HUDEP-2 (cell line): ENCODE measurements at regions not wholly inside any gene's neighbourhood (a gene's known extent, or its start where the extent isn't known, plus 50 kb on each side); places are given as distances from the start of the nearest gene placed in this dataset.
"Not testable (repeated sequence)": the region's sequence is repeated elsewhere in the genome, so short reads cannot be mapped to it uniquely, and the experiment has no call there.

ENCODE experiments used
- DNase-seq, 76 experiments: peaks; one replicate each; lab custom pipeline; 2025; ENCODE audit not compliant: unreplicated experiment in 76 of 76; lab: John Stamatoyannopoulos, UW

- DNase-seq, result no peak
These were observed 99.2 kb upstream of the PCBD1 start for GRCh38 chr10:70987396-70988130.

DNA sequence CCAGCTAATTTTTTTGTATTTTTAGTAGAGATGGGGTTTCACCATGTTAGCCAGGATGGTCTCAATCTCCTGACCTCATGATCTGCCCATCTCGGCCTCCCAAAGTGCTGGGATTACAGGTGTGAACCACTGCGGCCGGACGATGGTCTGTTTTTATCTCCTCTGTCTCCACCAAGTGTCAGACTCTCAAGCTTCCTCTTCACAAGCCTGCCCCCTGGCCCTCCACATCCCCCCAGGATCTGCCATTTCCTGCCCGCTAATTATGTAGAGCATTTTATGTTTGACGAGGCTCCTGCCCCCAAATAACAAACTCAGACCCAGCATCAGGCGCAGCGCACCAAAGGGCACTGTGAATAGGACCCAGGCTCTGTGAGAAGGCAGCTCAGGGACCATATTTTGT lies 101.8 kb upstream of the PCBD1 start:
- DNase-seq, result not testable (repeated sequence)

DNA sequence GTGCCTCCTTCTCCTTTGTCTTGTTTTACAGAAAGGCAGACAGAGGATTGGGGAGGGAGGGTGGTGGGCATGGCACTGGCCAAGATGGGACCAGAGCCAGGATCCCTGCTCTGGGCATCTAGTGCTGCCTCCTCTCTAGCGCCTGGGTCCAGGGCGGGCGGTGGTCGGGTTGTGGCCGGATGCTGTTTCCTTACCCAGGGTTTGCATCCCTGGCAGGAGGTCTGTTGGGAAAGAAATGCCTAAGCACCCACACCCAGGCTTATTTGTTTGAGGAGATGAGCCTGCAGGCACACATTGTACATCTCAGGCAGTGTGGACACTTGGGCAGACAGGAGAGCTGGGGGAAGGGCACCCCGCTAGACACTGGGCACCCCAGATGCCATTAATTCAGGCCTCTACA lies 102.3 kb upstream of the PCBD1 start:
- DNase-seq, result no peak

DNA sequence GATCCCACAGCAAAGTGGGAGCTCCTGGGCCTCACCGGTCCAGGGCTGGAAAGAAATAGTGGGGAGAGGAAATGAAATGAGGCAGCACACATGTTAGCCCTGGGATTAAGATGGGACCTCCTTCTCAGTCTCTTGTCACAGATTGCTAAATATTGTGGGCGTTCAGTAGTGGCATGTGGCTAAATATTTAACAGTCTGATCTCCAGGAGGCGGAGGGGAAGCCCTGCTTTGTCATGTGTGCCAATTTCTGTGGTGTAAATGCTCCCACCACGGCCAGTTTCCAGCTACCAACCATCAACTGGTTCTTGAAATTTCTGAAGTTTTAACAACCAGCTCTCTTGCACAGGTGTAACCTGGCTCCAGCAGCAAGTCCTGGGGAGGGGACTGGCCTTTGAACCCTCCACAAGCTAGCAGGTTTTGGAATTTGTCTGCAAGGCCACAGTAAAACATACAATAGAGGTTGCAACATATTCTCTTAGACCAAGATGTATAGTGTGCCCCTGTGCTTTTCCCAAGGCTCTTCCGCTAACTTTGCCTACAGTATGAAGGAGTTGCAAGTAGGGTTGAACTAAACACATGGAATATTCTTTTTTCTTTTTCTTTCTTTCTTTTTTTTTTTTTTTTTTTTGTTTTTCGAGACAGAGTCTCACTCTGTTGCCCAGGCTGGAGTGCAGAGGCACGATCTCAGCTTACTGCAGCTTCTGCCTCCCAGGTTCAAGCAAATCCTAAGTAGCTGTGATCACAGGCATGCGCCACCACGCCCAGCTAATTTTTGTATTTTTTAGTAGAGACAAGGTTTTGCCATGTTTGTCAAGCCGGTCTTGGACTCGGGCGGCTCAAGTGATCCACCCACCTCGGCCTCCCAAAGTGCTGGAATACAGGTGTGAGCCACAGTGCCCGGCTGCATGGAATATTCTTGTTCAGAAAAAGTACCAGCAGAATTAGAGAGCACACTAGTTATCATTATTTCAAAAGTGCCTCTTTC lies 103.1 kb upstream of the PCBD1 start:
- DNase-seq, result no peak

DNA sequence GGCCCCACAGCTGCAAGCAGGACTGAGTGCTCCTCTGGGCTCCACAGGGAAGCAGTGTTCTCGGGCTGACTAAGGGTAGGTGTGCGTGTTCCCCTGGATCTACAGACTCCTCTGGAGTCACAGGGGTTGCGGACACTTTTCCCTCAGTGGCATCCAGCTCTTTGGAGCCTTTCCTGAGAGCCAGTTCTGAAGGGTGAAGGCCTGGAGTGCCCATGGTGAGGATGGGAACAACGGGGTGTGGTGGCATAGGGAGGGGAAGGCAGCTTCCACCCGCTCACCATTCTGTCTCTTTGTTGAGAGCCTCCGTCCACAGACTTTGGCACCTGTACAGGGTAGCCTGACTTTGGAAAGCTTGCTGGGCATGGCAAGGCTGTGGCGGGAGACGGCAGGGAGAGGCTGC lies 104.1 kb upstream of the PCBD1 start:
- no peak for DNase-seq

DNA sequence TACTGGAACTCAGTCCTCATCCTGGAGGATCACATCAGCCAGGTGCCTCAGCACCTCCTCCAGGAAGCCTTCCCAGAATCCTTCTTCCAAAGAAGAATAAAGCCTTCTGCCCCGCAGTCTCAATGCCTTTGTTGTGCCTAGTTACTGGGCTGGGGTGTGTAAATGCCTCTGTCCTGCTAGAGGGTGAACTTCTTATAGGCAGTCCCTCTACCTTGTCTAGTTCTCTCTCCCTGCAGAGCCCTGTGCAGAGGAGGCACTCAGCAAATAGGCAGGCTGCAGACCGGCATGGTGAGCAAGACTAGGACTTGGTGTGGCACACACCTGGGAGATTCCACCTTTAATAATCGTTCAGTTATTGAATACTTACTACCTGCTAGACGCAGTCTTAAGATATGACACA lies 104.7 kb upstream of the PCBD1 start:
- no peak for DNase-seq

GRCh38 chr10:70996549-70996948 lies 108.2 kb upstream of the PCBD1 start:
- DNase-seq, result no peak

GRCh38 chr10:70997236-70997635 lies 108.9 kb upstream of the PCBD1 start:
- no peak for DNase-seq

DNA sequence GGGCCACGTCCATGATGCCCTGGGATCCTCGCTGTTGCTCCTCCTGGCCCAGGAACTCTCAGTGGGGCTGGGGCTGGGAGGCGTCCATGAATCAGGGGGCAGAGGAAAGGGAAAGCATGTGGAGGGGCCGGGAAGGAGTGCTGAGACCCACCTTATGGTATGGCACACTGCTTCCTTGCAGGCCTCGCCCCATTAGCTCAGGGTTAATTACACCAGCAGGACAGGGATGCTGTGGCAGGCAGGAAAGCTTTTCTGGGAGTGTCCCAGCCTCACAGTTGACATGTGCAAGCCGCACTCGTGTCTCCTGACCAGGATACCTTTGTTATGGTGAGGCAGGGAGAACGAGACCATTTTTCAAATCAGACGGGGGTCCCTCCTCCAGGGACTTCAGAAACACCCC lies 109.7 kb upstream of the PCBD1 start:
- no peak for DNase-seq

- DNase-seq, result no peak
These were observed 113.1 kb upstream of the PCBD1 start for GRCh38 chr10:71001470-71001869.

GRCh38 chr10:71004176-71005075 lies 116.1 kb upstream of the PCBD1 start:
- DNase-seq, result no peak

GRCh38 chr10:71005337-71006305 lies 117.3 kb upstream of the PCBD1 start:
- no peak for DNase-seq

DNA sequence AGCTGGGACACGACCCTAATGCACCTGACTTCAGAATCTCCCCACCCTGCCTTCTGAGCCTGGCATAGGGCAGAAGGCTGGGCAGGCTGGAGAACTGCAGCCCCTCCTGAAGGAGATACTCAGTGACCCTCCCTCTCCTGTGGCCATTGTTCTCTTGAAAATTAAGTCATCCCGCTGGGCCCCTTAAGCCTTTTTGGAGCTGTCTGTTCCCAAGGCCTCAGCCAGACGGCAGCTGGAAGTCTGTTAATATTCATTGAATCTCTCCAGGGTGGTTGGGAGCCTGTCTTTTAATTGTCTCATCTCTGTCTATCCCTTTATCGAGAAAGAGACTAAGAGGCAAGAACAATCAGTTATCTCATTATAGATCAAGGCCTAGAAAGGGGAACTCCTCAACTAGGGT lies 118.1 kb upstream of the PCBD1 start:
- no peak for DNase-seq

GRCh38 chr10:71007516-71007915 lies 119.2 kb upstream of the PCBD1 start:
- DNase-seq, result no peak

GRCh38 chr10:71008150-71008549 lies 119.8 kb upstream of the PCBD1 start:
- no peak for DNase-seq

DNA sequence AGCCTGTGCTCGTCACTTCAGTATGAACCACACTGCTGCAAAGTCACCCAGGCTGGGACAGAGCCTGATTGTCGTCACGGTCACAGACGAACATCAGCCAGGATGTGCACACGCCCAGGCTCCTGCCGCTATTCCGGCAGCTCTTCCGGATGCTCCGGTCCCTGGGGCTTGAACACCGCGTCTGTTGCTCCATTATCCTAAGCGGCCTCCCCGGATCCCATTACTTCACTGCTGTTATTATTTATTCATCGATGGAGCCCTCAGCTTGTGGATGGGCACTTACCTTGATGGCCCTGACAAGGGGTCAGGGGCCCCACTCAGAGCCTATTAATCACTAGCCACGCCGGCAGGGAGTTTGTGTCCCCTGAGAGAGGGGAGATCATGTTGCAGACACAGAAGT lies 120.8 kb upstream of the PCBD1 start:
- DNase-seq, result no peak

GRCh38 chr10:71010730-71011129 lies 122.4 kb upstream of the PCBD1 start:
- no peak for DNase-seq

- no peak for DNase-seq
These were observed 122.8 kb upstream of the PCBD1 start for GRCh38 chr10:71011141-71011540.

GRCh38 chr10:71014021-71014805 lies 125.8 kb upstream of the PCBD1 start:
- no peak for DNase-seq
